ENCODE measurements at regions not wholly inside any gene's neighbourhood (a gene's known extent, or its start where the extent isn't known, plus 50 kb on each side); places are given as distances from the start of the nearest gene placed in this dataset.

GRCh38 chr21:26412885-26413284 is 160.2 kb downstream of the CYYR1 start:
- H3F3A ChIP-seq (ENCODE audit: insufficient read depth, low read length) = no peaks in the 10 kb centered on the region
- H3K79me2 ChIP-seq (ENCODE audit: low read length) = no peaks in the 10 kb centered on the region
- TF ChIP-seq EZH2 (optimal IDR thresholded peaks at IDR 0.05; ENCODE audit: low read depth, low read length) (no peak), EZH2phosphoT487 (IDR thresholded peaks at IDR 0.05; ENCODE audit: low read length) (no peak)
- TF ChIP-seq, protein P1, sequence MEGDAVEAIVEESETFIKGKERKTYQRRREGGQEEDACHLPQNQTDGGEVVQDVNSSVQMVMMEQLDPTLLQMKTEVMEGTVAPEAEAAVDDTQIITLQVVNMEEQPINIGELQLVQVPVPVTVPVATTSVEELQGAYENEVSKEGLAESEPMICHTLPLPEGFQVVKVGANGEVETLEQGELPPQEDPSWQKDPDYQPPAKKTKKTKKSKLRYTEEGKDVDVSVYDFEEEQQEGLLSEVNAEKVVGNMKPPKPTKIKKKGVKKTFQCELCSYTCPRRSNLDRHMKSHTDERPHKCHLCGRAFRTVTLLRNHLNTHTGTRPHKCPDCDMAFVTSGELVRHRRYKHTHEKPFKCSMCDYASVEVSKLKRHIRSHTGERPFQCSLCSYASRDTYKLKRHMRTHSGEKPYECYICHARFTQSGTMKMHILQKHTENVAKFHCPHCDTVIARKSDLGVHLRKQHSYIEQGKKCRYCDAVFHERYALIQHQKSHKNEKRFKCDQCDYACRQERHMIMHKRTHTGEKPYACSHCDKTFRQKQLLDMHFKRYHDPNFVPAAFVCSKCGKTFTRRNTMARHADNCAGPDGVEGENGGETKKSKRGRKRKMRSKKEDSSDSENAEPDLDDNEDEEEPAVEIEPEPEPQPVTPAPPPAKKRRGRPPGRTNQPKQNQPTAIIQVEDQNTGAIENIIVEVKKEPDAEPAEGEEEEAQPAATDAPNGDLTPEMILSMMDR (IDR thresholded peaks at IDR 0.05; ENCODE audit: low read length) = no peak
- H3K27me3 ChIP-seq (replicated peaks; ENCODE audit: insufficient read depth, low read length) = no peaks in the 10 kb centered on the region
- H3K4me2 ChIP-seq (ENCODE audit: low read depth, low read length) = no peak overlapping the region
- no peaks in the 10 kb centered on the region for H3K4me1 ChIP-seq (ENCODE audit: low read length)
- H3K9ac ChIP-seq (ENCODE audit: low read length) = no peak overlapping the region
- no peaks in the 10 kb centered on the region for H4K20me1 ChIP-seq (ENCODE audit: insufficient read depth, low read length)
- H3K9me3 ChIP-seq (replicated peaks; ENCODE audit: insufficient read depth, low read length) = no peaks in the 10 kb centered on the region
- H3K27ac ChIP-seq (ENCODE audit: low read length) = no peak overlapping the region
- H3K9me2 ChIP-seq (replicated peaks; ENCODE audit: insufficient read depth, low read length) = no peaks in the 10 kb centered on the region
- H3K4me3 ChIP-seq (ENCODE audit: low read length) = no peak overlapping the region
- H3K36me3 ChIP-seq (replicated peaks; ENCODE audit: insufficient read depth, low read length) = no peaks in the 10 kb centered on the region
- DNase-seq = no peak
- H2AFZ ChIP-seq (ENCODE audit: low read length) = no peak overlapping the region

GRCh38 chr21:26409735-26410134 is 163.4 kb downstream of the CYYR1 start:
- Histone ChIP-seq H3K9me2 (replicated peaks; ENCODE audit: insufficient read depth, low read length) (no peaks in the 10 kb centered on the region), H3K9me3 (replicated peaks; ENCODE audit: insufficient read depth, low read length) (no peaks in the 10 kb centered on the region), H3F3A (ENCODE audit: insufficient read depth, low read length) (no peaks in the 10 kb centered on the region), H4K20me1 (ENCODE audit: insufficient read depth, low read length) (no peaks in the 10 kb centered on the region), H3K36me3 (replicated peaks; ENCODE audit: insufficient read depth, low read length) (no peaks in the 10 kb centered on the region), H3K27me3 (replicated peaks; ENCODE audit: insufficient read depth, low read length) (no peaks in the 10 kb centered on the region), H3K4me3 (ENCODE audit: low read length) (no peak overlapping the region), H3K9ac (ENCODE audit: low read length) (no peak overlapping the region), H2AFZ (ENCODE audit: low read length) (no peak overlapping the region), H3K27ac (ENCODE audit: low read length) (no peak overlapping the region), H3K4me1 (ENCODE audit: low read length) (no peaks in the 10 kb centered on the region), H3K4me2 (ENCODE audit: low read depth, low read length) (no peak overlapping the region), H3K79me2 (ENCODE audit: low read length) (no peaks in the 10 kb centered on the region)
- no peak for DNase-seq
- TF ChIP-seq, protein P1 (IDR thresholded peaks at IDR 0.05; ENCODE audit: low read length) = no peak
- no peak for TF ChIP-seq EZH2 (optimal IDR thresholded peaks at IDR 0.05; ENCODE audit: low read depth, low read length)
- no peak for TF ChIP-seq EZH2phosphoT487 (IDR thresholded peaks at IDR 0.05; ENCODE audit: low read length)

- no peak for DNase-seq
- Histone ChIP-seq H3K4me1 (ENCODE audit: low read length) (no peaks in the 10 kb centered on the region), H3F3A (ENCODE audit: insufficient read depth, low read length) (no peaks in the 10 kb centered on the region), H3K9me2 (replicated peaks; ENCODE audit: insufficient read depth, low read length) (no peaks in the 10 kb centered on the region), H3K79me2 (ENCODE audit: low read length) (no peaks in the 10 kb centered on the region), H3K4me3 (ENCODE audit: low read length) (no peak overlapping the region), H3K36me3 (replicated peaks; ENCODE audit: insufficient read depth, low read length) (no peaks in the 10 kb centered on the region), H3K4me2 (ENCODE audit: low read depth, low read length) (no peak overlapping the region), H3K9me3 (replicated peaks; ENCODE audit: insufficient read depth, low read length) (no peaks in the 10 kb centered on the region), H3K27me3 (replicated peaks; ENCODE audit: insufficient read depth, low read length) (no peaks in the 10 kb centered on the region), H2AFZ (ENCODE audit: low read length) (no peak overlapping the region), H4K20me1 (ENCODE audit: insufficient read depth, low read length) (no peaks in the 10 kb centered on the region), H3K9ac (ENCODE audit: low read length) (no peak overlapping the region), H3K27ac (ENCODE audit: low read length) (no peak overlapping the region)
- TF ChIP-seq, protein P1 (IDR thresholded peaks at IDR 0.05; ENCODE audit: low read length) = no peak
- TF ChIP-seq EZH2 (optimal IDR thresholded peaks at IDR 0.05; ENCODE audit: low read depth, low read length) (no peak), EZH2phosphoT487 (IDR thresholded peaks at IDR 0.05; ENCODE audit: low read length) (no peak)
Measured at GRCh38 chr21:26408511-26408910, 164.6 kb downstream of the CYYR1 start.
